ENCODE measurements at regions not wholly inside any gene's neighbourhood (a gene's known extent, or its start where the extent isn't known, plus 50 kb on each side); places are given as distances from the start of the nearest gene placed in this dataset.
"Not testable (repeated sequence)": the region's sequence is repeated elsewhere in the genome, so short reads cannot be mapped to it uniquely, and the experiment has no call there.

DNA sequence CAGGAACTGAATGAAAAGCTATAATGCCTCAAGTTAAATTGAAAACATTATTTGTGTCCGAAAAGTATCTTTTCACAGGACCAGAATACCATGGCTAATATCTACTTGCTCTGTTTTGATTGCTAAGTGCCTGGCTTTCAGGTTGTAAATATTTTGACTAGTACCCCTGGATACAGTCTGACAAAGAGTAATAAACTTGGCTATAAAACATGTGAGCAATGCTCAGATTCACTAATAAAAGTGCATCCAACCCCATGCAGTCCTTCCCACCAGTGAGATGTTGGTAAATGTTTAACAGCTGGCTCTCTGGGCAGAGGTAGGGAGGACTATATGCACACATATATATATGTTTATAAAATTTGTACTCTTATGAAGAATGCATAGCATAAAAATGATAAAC, 281.8 kb upstream of the TGFBR2 start:
- no peak for TF ChIP-seq CTCF (IDR thresholded peaks at IDR 0.05)
- H3K4me1 ChIP-seq = peaks cover 0 to 13% of the 10 kb centered on the region in 2 donors
- peak overlapping the region; percentile 9 to 74 for H3K27ac ChIP-seq
- peaks cover 0 to 15% of the 10 kb centered on the region in 2 donors for H3K9me3 ChIP-seq
- no peaks in the 10 kb centered on the region for H3K36me3 ChIP-seq
- DNase-seq (ENCODE audit: low spot score) = no peak
- no peaks in the 10 kb centered on the region for H3K27me3 ChIP-seq
- no peak overlapping the region for H3K4me3 ChIP-seq

DNA sequence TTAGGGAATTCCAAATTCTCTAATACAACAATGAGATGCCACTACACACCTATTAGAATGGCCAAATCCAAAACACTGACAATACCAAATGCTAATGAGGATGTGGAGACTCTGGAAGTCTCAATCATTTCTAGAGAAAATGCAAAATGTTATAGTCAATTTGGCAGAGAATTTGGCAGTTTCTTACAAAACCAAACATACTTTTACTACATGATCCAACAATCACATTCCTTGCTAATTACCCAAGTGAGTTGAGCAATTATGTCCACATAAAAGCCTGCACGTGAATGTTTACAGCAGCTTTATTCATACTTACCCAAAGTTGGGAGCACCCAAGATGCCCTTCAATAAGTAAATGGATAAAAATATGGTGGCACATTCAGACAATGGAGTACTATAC, 278.4 kb upstream of the TGFBR2 start:
- H3K27ac ChIP-seq; H3K36me3 ChIP-seq; H3K4me3 ChIP-seq; H3K27me3 ChIP-seq; H3K4me1 ChIP-seq; H3K9me3 ChIP-seq; DNase-seq (ENCODE audit: low spot score): not testable (repeated sequence)

GRCh38 chr3:30328935-30329334, 277.5 kb upstream of the TGFBR2 start:
- not testable (repeated sequence) for H3K27ac ChIP-seq; H3K27me3 ChIP-seq; H3K4me3 ChIP-seq; DNase-seq (ENCODE audit: low spot score); H3K4me1 ChIP-seq; H3K9me3 ChIP-seq; H3K36me3 ChIP-seq

GRCh38 chr3:30331519-30331918, 274.9 kb upstream of the TGFBR2 start:
- no peak for TF ChIP-seq CTCF (IDR thresholded peaks at IDR 0.05)
- Histone ChIP-seq H3K4me3 (no peak overlapping the region), H3K36me3 (no peaks in the 10 kb centered on the region), H3K4me1 (no peaks in the 10 kb centered on the region), H3K9me3 (no peaks in the 10 kb centered on the region), H3K27me3 (no peaks in the 10 kb centered on the region), H3K27ac (no peak overlapping the region)
- no peak for DNase-seq (ENCODE audit: low spot score)

DNA sequence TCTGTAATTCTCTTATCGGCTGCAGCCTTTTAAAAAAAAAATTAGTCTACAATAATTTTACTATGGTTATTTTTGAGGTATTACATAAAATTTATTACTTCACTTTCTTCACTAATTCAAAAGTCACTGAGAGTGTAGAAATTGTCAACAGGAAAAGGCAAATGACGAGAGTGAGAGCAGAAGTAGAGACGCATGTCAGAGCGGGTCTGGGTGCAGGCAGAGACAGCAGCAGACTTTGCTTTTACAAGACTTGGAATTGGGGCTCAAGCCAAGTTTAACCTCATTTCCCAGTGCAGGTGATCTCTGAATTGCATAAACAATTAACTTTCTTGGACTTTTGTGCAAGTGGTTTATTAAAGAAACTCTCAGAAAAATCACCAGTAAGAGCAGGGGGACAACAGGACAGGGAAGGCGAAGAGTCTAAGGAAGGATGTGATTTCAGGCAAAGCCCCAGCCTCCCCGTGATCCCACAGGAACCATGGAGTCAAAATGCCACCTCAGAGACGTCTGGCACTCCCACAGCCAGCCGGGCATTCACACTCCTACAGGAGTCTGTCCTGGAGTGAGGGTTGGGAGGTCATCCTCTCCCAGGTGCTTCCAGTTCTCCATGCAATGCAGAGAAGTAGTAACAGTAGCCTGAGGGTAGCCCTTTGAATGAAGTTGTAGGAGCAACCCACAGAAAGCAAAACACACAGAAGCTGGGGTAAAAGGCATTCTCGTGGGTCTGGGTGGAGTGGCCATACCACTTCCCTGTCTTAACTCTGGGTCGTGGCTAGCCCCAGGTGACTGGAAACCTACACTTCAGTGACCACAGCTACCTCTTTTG, 274.0 kb upstream of the TGFBR2 start:
- no peaks in the 10 kb centered on the region for H3K27me3 ChIP-seq
- H3K4me1 ChIP-seq = no peaks in the 10 kb centered on the region
- H3K4me3 ChIP-seq = no peak overlapping the region
- H3K36me3 ChIP-seq = no peaks in the 10 kb centered on the region
- no peak for TF ChIP-seq CTCF (IDR thresholded peaks at IDR 0.05)
- H3K27ac ChIP-seq = no peak overlapping the region
- no peaks in the 10 kb centered on the region for H3K9me3 ChIP-seq
- DNase-seq (ENCODE audit: low spot score) = no peak

DNA sequence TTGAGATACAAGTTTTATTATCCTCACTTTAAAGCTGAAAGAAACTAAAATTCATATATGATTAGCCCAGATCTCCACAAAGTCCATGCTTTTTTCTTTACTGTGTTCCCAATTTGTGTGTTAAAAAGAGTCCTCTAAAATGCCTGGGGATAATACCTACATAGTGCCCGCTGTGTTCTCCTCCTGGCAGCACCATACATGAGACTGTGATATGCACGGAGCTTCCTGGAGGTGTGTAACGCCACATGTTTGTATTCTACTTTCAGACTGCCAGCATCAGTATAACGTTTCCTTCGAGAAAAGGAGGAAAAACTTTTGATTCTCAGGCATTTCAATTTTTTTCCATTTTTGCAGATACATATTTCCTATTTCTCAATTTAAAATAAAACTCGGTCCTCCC, 273.3 kb upstream of the TGFBR2 start:
- Histone ChIP-seq H3K27me3 (no peaks in the 10 kb centered on the region), H3K36me3 (no peaks in the 10 kb centered on the region), H3K4me1 (no peaks in the 10 kb centered on the region), H3K9me3 (no peaks in the 10 kb centered on the region), H3K27ac (no peak overlapping the region), H3K4me3 (no peak overlapping the region)
- no peak for DNase-seq (ENCODE audit: low spot score)
- TF ChIP-seq CTCF (IDR thresholded peaks at IDR 0.05) = no peak

DNA sequence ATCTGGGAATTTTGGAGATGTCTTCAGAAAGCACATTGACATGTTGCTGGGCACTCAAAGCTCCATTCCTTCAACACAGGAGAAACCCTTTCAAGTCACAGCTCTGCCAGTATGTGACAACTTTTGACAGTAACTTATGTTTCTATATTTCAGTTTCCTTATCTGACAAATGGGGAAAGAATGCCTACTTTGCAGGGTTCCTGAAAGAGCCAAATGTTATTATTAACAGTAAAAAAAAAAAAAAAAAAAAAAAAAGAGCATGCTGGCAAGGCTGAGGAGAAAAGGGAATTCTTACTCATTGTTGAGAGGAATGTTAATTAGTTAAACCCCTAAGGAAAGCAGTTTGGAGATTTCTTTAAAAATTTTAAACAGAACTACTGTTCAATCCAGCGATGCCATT, 272.5 kb upstream of the TGFBR2 start:
- H3K27ac ChIP-seq = no peak overlapping the region
- H3K36me3 ChIP-seq = no peaks in the 10 kb centered on the region
- DNase-seq (ENCODE audit: low spot score) = no peak
- H3K4me1 ChIP-seq = no peaks in the 10 kb centered on the region
- H3K9me3 ChIP-seq = no peaks in the 10 kb centered on the region
- no peak overlapping the region for H3K4me3 ChIP-seq
- TF ChIP-seq CTCF (IDR thresholded peaks at IDR 0.05) = no peak
- no peaks in the 10 kb centered on the region for H3K27me3 ChIP-seq
